GM19043 (cell line): ENCODE measurements at regions not wholly inside any gene's neighbourhood (a gene's known extent, or its start where the extent isn't known, plus 50 kb on each side); places are given as distances from the start of the nearest gene placed in this dataset.
"Not testable (repeated sequence)": the region's sequence is repeated elsewhere in the genome, so short reads cannot be mapped to it uniquely, and the experiment has no call there.

Source experiments
- ATAC-seq: cut with Tn5 transposase; IDR thresholded peaks from one replicate; pipeline ENCODE4 v1.9.1; 2021; ENCODE audit warnings: low read depth; ENCODE audit not compliant: unreplicated experiment

DNA sequence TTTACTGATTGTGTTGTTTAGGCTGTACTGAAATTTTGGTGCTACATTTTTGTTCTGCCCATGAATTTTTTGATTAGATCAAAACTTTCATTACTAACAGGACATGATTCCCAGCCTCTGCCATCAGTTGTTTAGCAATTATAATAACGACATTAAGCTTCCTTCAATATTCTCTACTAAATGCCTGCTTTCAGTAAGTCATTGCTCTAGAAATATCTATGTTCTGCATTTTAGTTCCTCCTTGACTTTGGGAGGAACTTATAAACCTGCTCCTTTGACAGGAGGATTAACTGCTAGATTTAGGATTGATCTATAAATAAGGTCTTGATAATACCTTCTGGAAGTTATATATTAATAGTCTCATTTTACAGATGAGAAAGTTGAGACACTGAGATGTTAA is 269.1 kb downstream of the RAP2B start:
- no peak for ATAC-seq

DNA sequence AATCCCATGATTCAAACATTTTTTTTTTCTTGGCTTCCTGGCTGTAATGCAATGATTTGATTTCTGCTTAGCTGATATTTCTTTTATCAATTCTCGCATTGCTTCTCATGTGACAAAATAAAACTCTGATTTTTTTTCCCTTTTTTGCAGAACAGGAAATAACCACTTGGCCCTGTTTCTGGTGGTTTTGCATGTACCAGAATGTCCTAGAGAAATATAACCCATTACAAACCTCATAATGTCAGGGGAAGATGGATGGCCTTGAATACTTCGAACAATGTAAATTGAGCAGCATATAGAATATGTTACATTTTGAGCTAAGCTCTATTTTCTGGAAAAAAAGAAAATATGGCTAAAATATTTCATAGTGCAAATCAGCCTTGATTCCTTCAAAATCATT is 275.6 kb downstream of the RAP2B start:
- ATAC-seq: no peak

DNA sequence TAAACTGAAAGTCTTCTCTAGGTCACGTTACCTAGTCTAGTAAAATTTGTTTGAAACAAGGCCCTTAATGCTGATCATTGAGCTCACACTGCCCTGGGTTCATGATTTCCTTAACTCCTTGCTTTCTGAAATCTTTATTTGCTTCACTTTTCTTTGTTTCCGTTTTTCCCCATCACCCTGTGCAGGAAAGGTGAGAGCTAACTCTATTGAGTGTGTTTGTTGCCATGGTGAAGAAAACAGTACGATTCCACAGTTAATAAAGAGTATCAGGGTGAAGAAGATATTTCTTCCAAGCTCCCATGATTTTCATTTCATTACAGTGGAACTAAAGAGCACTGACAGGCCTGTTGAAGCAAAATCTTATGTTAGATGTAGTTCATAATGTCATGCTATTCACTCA is 276.2 kb downstream of the RAP2B start:
- ATAC-seq: no peak

DNA sequence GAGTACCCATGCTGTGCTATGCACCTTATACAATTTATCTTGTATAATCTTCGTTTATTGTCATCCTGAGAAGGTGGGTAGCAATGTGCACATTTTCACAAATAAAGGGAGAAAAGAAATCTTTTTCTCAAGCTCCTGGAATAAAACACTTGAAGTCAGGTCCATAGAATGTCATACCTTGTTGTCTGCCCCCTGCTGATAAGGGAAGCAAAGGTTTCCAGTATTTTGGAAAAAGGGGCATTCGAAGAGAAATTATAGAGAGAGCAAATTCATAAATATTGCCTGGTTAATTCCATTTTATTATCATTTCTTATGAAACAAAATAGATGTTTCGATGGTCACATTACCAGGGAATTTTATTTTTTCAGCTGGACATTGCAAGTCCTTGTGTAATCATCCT is 277.8 kb downstream of the RAP2B start:
- no peak for ATAC-seq

DNA sequence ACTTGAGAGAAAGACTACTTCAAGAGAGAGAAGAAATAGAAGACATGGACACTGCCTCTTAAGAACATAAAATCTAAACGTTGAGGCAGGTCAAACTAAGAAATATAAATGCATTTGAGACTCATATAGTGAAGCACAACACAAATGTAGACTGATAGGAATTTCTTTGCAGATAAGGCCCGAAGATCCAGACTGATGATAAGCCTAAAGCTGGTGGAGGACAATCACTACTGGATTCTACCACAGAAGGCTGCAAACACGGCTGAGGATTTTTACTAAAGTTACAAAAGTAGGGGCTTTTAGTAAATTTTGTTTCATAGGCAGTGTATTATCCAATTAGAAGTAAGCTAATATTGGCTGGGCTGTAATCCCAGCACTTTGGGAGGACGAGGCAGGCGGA is 278.3 kb downstream of the RAP2B start:
- no peak for ATAC-seq

DNA sequence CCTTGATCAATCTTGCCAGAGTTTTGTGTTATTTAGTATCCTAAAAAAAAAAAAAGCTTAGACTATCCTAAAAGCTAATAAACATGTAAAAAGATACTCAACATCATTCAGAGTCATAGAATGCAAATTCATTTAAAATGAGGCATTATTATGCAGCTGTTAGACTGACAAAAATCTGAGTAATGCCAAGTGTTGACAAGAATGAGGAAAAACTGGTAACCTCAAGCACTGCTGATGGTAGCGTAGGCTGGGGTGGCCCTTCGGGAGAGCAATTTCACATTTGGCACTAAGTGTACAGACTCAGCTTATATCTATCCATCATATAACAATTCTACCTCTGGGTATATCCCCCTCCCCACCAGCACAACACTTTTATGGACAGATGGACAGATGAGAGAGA is 280.4 kb downstream of the RAP2B start:
- ATAC-seq: no peak

DNA sequence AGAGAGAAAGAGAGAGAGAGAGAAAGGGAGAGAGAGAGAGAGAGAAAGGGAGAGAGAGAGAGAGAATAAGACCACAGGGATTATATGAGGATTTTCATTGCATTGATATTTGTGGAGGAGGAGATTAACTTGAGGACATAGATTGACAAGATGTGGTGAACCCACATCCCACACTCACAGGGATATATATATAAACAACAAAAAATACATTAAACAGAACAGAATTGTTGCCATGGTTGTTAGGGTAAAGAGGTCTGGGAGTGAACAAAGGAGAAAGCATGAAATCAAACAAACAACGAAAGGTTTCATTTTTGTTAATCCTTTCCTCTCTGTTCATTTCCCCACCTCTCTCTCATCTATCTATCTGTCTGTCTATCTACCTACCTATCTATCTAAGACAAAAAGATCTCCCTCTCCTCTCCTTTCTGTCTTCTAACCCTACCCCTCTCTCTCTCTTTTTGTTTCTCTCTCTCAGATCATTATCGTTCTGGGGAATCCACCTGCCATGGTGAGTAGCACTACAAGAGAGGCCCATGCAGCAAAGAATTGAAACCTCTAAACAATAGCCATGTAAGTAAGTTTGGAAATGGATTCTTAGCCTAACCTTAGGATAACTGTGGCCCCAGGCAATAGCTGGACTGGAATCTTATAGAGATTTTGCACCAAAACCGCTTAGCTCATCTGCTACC is 280.9 kb downstream of the RAP2B start:
- ATAC-seq: no peak

DNA sequence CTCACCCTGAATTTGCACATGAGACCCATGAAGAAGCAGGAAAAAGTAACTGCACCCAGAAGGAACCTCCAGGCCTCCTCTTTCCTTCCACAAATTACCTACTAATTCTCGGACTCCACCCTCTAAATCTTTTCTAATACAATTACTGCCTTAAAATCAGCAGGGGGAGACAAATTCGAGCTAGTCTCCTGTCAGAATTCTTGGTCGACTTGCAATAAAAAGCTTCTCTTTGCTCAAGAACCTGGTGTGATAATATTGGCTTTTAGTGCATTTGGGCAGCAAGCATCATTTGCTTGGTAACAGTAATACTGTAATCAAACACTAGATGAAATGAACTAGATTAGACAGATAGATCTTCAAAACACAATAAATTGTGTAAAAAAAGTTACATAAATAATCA is 281.9 kb downstream of the RAP2B start:
- no peak for ATAC-seq

DNA sequence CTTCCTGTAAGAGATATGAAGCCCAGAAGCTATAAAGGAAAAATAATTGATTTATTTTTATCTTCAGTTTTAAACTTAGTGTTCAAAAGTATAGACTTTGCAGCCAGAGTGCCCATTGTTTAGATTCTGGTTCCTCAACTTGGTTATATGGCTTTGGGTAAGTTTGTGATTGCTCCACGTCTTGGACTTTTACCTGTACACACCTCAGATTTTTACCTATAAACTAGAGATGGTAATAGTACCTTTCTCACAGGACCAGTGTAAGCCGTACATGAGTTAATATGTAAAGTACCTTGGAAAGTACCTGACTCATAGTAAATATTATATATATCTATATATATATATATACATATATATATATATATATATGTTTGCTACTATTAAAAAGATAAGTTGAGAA is 283.8 kb downstream of the RAP2B start:
- ATAC-seq: no peak

DNA sequence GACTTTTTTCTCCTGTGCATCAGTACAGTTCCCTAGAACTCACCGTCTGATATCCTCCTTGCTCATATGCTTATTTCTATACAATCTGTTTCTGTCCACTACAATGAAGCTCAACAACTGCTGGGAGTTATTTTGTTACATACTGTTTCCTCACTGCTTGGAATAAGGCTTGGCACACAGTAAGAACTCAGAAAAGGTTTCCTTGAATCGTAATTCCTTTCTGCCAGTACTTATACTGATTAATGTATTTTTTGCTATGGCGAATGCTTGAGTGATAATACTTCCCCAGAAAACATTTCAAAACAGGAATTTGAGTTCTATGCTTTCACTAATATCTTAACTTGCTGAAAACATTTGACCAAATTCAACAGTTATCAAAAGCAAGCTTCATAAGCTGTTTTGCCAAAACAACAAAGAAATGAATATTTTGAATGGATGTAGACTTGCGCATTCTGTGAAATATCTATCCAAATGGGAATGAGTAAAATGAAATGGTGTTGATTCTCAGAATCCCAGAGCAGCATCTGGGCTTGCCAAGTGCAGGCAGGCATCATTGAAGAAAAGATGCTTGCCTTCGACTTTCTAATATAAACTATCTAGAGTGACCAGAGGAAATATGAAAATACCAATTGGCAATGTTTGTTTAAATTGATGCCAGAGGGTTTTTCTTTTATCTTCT is 286.3 kb downstream of the RAP2B start:
- ATAC-seq: no peak

DNA sequence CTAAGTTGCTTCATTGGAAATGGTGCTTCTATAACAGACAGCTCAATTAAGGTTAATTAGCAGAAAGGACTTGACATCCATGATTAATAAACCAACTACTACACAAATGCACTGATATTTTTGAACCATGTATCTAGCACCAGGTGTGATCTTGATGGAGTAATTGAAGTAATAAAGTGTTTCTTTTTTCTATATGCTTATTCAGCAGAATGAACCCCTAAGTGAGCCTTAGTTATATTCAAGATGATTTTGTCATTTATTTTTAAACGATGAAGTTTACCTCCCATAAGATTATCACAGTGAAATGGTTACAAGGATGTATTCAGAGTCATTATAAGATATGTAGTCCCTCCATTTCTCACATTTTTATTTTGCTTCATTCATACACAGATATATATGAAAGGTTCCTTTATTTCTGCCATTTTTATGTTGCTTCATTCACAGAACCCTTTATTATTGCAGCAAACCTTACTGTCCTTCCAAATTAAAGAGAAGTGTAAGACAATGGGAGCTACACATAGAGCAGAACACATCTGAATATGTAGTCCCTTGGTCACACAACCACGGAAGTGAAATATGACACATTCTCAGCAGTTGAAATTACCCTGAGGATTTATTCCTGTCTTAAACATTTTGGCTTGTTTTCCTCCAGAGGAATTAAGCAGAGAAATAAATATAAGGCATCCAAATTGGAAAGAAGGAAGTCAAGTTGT is 295.0 kb downstream of the RAP2B start:
- no peak for ATAC-seq

DNA sequence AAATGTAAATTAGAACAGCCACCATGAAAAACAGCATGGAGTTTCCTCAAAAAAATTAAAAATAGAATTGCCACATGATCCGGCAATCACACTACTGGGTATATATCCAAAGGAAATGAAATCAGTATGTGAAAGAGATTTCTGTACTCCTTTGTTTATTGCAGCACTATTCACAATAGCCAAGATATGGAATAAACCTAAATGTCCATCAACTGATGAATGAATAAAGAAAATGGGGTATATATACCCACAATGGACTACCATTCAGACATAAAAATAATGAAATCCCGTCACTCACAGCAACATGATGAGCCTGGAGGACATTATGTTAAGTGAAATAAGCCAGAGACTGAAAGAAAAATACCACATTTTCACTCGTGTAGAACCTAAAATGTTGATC is 296.9 kb downstream of the RAP2B start:
- no peak for ATAC-seq

DNA sequence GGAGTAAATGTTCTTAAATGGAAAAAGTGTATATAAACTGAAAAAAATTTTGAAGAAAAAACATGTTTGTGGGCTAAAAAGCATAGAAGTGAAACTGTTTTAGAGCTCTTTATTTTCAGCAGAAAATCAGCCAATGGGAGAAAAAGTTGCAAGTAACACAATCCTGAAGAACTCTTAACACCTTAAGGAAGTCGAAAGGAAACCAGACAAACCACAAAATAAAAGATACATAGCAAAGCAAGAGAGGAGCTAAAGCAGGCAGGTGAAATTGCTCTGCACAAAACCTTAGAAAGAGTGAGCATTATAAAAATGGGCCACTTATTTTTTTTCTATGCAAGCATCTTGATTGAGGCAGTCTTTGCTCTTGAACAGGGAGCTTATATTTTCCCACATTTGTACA is 300.5 kb downstream of the RAP2B start:
- no peak for ATAC-seq

DNA sequence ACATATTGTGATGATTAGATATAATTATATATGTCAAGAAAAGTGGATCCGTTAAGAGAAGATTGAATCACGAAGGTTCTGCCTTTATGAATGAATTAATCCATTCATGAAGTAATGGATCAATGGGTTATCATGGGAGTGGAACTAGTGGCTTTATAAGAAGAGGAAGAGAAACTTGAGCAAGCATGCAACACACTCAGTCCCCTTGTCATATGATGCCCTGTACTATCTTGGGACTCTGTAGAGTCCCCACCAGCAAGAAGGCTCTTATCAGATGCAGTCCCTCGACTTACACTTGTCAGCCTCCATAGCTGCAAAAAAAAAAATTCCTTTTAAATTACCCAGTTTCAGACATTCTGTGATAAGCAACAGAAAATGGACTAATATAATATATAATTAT is 301.9 kb downstream of the RAP2B start:
- ATAC-seq: peak; percentile 85

DNA sequence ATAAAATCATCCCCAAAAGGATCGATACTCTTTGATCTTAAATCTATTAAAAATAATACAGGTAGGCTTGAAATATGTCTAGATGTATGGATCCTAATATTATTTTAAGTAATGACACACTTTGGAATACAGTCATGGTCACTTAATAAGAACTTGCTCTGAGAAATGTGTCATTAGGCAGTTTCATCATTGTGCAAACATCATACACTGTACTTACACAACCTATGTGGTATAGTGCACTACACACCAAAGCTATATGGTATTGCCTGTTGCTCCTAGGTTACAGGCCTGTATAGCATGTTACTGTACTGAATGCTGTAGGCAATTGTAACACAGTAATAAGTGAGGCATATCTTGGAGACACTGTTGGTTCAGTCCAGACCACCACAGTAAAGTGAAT is 307.1 kb downstream of the RAP2B start:
- no peak for ATAC-seq

DNA sequence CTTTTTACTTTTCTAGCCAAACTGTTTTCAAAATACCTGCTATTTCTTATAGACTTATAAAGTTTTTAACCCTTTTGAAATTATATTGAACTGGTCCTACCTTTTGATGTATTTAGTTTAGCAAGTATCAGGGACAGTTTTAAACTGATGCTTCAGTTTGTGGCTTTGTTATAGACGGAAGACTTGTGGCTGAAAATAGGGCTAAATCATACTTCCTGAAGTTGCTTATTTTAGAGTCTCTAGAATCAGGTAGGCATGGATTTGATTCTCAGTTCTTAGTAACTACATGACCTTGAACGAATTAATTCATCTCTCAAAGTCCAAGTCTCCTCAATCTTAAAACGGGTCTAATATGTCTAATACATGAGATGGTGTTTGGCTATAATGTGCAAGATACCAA is 322.8 kb downstream of the RAP2B start:
- ATAC-seq: no peak

DNA sequence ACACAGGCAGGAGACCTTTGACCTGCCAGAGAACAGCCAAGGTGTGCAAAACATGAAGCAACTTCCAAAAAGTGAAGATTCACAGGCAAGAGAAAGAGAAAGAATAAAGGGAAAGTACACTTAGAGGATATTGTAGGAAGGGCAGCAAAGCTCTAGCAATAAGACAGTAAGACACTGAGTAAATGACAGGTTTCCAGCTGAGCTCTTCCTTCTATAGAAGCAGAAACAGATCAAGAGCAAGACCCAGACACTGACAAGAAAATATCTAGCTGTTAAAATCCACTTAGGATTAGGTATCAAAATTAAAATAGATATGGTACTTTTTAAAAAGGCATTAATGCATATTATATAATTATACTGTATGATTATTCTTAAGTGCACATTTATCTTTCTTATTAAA is 333.4 kb downstream of the RAP2B start:
- no peak for ATAC-seq

DNA sequence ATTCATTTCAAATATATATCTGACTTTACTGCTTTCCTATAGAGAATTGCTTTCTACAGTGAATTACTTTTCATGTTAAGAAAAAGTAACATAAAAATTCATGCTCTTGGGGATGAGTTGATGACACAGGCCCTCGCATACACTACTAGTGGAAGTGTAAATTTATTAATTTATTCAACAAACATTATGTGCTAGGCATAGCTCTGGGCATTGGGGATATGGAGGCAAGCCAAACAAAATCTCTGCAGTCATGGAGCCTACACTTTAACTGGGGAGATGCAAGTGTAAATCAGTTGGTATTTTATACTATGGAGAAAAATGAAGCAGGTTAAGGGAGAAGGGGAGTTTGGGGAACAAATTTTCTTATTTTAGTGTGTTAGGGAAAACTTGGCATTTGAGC is 340.7 kb downstream of the RAP2B start:
- ATAC-seq: no peak

DNA sequence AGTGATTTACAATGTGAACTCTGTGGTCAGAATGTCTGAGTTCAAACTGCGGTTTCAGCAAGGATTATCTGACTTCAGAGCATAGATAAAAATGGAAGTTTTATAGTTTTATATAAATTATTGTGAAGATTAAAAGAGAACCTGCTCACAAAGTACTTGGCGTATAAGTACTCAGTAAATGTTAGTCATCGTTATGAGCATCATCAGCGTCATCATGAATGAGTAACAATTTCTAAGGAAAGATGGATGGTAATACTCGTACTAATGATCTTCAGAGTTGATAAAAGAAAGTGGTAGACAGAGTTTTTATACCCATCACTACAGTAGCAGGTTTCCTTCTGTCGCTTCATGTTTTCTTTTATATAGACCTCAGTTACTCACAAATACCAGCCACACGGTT is 341.8 kb downstream of the RAP2B start:
- ATAC-seq: no peak

DNA sequence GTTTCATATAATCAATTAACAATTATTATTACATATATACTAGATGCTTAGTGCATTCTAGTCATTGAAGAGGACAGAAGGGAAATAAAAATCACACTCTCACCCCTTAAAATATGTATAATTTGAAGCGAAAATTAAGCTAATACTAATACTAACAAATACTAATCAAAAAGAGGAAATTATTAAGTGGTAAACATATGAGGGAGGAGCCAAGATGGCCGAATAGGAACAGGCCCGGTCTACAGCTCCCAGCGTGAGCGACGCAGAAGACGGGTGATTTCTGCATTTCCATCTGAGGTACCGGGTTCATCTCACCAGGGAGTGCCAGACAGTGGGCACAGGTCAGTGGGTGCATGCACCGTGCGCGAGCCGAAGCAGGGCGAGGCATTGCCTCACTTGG is 344.2 kb downstream of the RAP2B start:
- not testable (repeated sequence) for ATAC-seq

DNA sequence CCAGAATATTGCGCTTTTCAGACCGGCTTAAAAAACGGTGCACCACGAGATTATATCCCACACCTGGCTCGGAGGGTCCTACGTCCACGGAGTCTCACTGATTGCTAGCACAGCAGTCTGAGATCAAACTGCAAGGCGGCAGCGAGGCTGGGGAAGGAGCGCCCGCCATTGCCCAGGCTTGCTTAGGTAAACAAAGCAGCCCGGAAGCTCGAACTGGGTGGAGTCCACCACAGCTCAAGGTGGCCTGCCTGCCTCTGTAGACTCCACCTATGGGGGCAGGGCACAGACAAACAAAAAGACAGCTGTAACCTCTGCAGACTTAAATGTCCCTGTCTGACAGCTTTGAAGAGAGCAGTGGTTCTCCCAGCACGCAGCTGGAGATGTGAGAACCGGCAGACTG is 344.7 kb downstream of the RAP2B start:
- not testable (repeated sequence) for ATAC-seq

DNA sequence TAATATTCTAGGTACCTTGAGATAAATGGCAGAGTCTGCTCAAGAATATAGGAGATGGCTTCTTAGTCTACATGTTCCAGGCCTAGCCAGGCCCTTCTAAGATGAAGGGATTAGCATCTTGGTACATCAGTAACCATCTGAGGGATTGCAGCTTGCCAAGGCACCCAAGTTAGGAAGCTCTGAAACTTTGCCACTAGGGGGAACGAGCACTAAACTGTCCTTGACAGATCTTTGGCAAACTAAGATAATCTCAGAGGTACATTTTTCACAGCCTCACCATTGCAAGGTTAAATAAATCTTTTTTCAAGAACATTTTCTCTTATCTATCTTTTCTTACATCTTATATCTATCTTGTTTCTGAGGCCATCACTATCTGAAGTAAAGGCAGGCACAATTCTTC is 351.2 kb downstream of the RAP2B start:
- no peak for ATAC-seq
